DOHH2 (cell line): ENCODE measurements at regions not wholly inside any gene's neighbourhood (a gene's known extent, or its start where the extent isn't known, plus 50 kb on each side); places are given as distances from the start of the nearest gene placed in this dataset.

Experiments used
- EZH2phosphoT487 ChIP-seq: fragments of 200-600 bp; sonication (generic); IDR thresholded peaks from 2 replicates; pipeline ENCODE4 v1.6.1; 2017; ENCODE audit warnings: borderline replicate concordance, mild to moderate bottlenecking, antibody characterized with exemption, low read length, moderate library complexity, mixed read lengths
- TF ChIP-seq, protein P1 (sequence below): fragments of 200-600 bp; sonication (generic); IDR thresholded peaks from one replicate; pipeline ENCODE4 v1.5.1; 2014; ENCODE audit warnings: antibody characterized with exemption, mild to moderate bottlenecking, low read depth, low read length; ENCODE audit not compliant: poor library complexity, severe bottlenecking

DNA sequence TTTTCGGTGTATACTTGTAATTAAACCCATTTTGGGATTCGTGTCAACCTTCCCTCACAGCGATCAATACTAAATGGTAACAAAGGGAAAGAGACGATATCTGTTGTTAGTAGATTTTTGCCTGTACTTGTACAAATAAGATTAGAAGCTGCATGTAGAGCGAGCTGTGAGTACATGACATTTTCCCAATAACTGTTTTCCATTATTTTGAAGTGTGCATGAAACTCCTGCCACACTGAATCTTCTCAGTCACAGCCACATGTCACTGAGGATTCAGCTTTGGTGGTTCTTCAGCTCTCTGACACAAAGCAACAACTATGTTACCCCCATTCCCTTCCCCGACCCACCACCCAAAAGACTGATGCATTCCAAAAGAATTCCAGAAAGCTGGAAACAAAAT is 685.6 kb downstream of the EFNA5 start:
- TF ChIP-seq, protein P1, sequence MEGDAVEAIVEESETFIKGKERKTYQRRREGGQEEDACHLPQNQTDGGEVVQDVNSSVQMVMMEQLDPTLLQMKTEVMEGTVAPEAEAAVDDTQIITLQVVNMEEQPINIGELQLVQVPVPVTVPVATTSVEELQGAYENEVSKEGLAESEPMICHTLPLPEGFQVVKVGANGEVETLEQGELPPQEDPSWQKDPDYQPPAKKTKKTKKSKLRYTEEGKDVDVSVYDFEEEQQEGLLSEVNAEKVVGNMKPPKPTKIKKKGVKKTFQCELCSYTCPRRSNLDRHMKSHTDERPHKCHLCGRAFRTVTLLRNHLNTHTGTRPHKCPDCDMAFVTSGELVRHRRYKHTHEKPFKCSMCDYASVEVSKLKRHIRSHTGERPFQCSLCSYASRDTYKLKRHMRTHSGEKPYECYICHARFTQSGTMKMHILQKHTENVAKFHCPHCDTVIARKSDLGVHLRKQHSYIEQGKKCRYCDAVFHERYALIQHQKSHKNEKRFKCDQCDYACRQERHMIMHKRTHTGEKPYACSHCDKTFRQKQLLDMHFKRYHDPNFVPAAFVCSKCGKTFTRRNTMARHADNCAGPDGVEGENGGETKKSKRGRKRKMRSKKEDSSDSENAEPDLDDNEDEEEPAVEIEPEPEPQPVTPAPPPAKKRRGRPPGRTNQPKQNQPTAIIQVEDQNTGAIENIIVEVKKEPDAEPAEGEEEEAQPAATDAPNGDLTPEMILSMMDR, result no peak
- no peak for TF ChIP-seq EZH2phosphoT487
